ENCODE measurements at regions not wholly inside any gene's neighbourhood (a gene's known extent, or its start where the extent isn't known, plus 50 kb on each side); places are given as distances from the start of the nearest gene placed in this dataset.

DNA sequence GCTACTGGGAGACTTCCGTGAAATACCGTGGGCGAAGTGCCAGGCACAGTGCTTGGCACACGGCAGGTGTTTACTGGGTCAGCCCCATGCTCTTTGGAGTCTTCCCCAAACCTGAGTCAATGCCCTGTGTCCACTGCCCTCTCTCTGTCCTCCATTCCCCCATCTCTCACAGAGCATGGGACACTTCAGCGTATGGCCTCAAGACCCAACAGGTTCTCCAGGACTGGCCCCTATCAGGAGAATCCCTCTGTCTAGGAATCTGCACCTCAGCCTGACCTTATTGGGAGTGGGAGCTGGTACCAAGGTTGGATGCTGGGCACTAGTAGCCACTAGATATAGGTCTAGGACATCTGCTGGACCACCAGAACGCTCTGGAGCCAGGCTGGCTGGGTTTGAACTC, 67.2 kb upstream of the LMO1 start:
- TF ChIP-seq, protein P1, sequence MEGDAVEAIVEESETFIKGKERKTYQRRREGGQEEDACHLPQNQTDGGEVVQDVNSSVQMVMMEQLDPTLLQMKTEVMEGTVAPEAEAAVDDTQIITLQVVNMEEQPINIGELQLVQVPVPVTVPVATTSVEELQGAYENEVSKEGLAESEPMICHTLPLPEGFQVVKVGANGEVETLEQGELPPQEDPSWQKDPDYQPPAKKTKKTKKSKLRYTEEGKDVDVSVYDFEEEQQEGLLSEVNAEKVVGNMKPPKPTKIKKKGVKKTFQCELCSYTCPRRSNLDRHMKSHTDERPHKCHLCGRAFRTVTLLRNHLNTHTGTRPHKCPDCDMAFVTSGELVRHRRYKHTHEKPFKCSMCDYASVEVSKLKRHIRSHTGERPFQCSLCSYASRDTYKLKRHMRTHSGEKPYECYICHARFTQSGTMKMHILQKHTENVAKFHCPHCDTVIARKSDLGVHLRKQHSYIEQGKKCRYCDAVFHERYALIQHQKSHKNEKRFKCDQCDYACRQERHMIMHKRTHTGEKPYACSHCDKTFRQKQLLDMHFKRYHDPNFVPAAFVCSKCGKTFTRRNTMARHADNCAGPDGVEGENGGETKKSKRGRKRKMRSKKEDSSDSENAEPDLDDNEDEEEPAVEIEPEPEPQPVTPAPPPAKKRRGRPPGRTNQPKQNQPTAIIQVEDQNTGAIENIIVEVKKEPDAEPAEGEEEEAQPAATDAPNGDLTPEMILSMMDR (IDR thresholded peaks at IDR 0.05), result no peak
- no peak for TF ChIP-seq POLR2A (IDR thresholded peaks at IDR 0.05)
- TF ChIP-seq EP300 (IDR thresholded peaks at IDR 0.05), result no peak
- TF ChIP-seq POLR2AphosphoS5 (IDR thresholded peaks at IDR 0.05), result no peak
